ENCODE measurements at regions not wholly inside any gene's neighbourhood (a gene's known extent, or its start where the extent isn't known, plus 50 kb on each side); places are given as distances from the start of the nearest gene placed in this dataset.

DNA sequence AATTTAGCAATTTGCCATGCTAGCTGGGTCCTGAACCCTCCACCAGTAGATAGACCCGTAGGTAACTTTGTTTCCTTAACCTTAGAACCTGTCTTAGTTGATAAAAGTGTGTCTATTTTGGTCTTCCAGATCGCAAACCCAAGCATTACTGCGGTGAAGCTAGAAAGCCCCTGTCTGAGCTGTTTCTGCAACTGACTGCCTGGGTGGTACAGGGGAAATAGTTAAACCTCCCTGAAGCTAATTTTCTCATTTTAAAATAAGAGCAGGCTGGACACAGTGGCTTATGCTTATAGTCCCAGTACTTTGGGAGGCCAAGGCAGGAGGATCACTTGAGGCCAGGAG is 67.9 kb upstream of the EPCAM start:
- TF ChIP-seq, protein P1, sequence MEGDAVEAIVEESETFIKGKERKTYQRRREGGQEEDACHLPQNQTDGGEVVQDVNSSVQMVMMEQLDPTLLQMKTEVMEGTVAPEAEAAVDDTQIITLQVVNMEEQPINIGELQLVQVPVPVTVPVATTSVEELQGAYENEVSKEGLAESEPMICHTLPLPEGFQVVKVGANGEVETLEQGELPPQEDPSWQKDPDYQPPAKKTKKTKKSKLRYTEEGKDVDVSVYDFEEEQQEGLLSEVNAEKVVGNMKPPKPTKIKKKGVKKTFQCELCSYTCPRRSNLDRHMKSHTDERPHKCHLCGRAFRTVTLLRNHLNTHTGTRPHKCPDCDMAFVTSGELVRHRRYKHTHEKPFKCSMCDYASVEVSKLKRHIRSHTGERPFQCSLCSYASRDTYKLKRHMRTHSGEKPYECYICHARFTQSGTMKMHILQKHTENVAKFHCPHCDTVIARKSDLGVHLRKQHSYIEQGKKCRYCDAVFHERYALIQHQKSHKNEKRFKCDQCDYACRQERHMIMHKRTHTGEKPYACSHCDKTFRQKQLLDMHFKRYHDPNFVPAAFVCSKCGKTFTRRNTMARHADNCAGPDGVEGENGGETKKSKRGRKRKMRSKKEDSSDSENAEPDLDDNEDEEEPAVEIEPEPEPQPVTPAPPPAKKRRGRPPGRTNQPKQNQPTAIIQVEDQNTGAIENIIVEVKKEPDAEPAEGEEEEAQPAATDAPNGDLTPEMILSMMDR (conservative IDR thresholded peaks at IDR 0.05), result no peak
- no peak overlapping the region for H2BK20ac ChIP-seq (ENCODE audit: low read depth, low read length, poor library complexity, severe bottlenecking)
- no peak overlapping the region for H3K4me3 Mint-ChIP-seq
- no peaks in the 10 kb centered on the region for H3K9me3 Mint-ChIP-seq
- no peak overlapping the region for H3K27ac Mint-ChIP-seq
- H2BK12ac ChIP-seq (ENCODE audit: insufficient read length, low read depth, low read length), result no peak overlapping the region
- H3K4me2 ChIP-seq (ENCODE audit: insufficient read depth, insufficient read length, low read length), result no peak overlapping the region
- H3K27me3 ChIP-seq (ENCODE audit: insufficient read depth, low read length), result no peaks in the 10 kb centered on the region
- H3K23ac ChIP-seq (ENCODE audit: insufficient read length, low read depth, low read length), result no peak overlapping the region
- no peaks in the 10 kb centered on the region for H3K79me2 ChIP-seq (ENCODE audit: insufficient read depth, low read length)
- H3T11ph ChIP-seq (ENCODE audit: low read length), result no peak overlapping the region
- no peak overlapping the region for H2BK15ac ChIP-seq (ENCODE audit: low read depth, low read length)
- no peak overlapping the region for H4K91ac ChIP-seq (ENCODE audit: insufficient read length, low read depth, low read length)
- no peaks in the 10 kb centered on the region for H4K20me1 ChIP-seq (ENCODE audit: control insufficient read depth, insufficient read depth, insufficient read length)
- H2BK5ac ChIP-seq (ENCODE audit: insufficient read length, low read length), result no peak overlapping the region
- no peaks in the 10 kb centered on the region for H3K23me2 ChIP-seq (ENCODE audit: insufficient read length, low read depth, low read length, poor library complexity, severe bottlenecking)
- no peak overlapping the region for H3K9ac ChIP-seq (ENCODE audit: extremely low read depth, insufficient read length, low read length)
- no peak overlapping the region for H3K18ac ChIP-seq (ENCODE audit: insufficient read length, low read depth, low read length)
- H2AK5ac ChIP-seq (ENCODE audit: insufficient read length, low read length), result no peak overlapping the region
- H3K36me3 Mint-ChIP-seq (ENCODE audit: insufficient read depth in 1 of 3, low read depth in 3 of 3), result no peaks in the 10 kb centered on the region
- no peak overlapping the region for H3K56ac ChIP-seq (ENCODE audit: insufficient read length, low read depth, low read length)
- H3K27me3 Mint-ChIP-seq (ENCODE audit: low read depth), result peaks cover 9% of the 10 kb centered on the region
- H2AFZ ChIP-seq (ENCODE audit: low read length), result no peak overlapping the region
- no peaks in the 10 kb centered on the region for H3K9me3 ChIP-seq (ENCODE audit: control insufficient read depth, low read depth, low read length)
- no peak overlapping the region for H4K8ac ChIP-seq (replicated peaks; ENCODE audit: insufficient read length, low read depth, low read length)
- H3K4me1 ChIP-seq (ENCODE audit: insufficient read depth, low read length), result no peaks in the 10 kb centered on the region; the same call in 1 of the 2 replicates
- H3K14ac ChIP-seq (ENCODE audit: insufficient read depth, low read length), result no peak overlapping the region
- H3K27ac ChIP-seq (ENCODE audit: insufficient read length, low read depth, low read length), result no peak overlapping the region
- no peak overlapping the region for H3K4ac ChIP-seq (ENCODE audit: low read depth, low read length)
- no peak for DNase-seq
- no peaks in the 10 kb centered on the region for H3K79me1 ChIP-seq (ENCODE audit: insufficient read depth, low read depth, low read length, poor library complexity, severe bottlenecking)
- no peak overlapping the region for H4K5ac ChIP-seq (ENCODE audit: insufficient read length, low read depth, low read length)
- H3K4me1 Mint-ChIP-seq, result peaks cover 17 to 19% of the 10 kb centered on the region in 2 experiments
- no CpG with 5 or more reads among the region's 3 CpGs for WGBS (ENCODE audit: extremely low coverage, insufficient read length, low lambda C conversion rate)
- H2BK120ac ChIP-seq (ENCODE audit: low read depth, low read length, poor library complexity, severe bottlenecking), result no peak overlapping the region
